NCI-H2081 treated with DMSO at 0.1 percent for 48 hours (cell line): ENCODE measurements at regions not wholly inside any gene's neighbourhood (a gene's known extent, or its start where the extent isn't known, plus 50 kb on each side); places are given as distances from the start of the nearest gene placed in this dataset.
"Not testable (repeated sequence)": the region's sequence is repeated elsewhere in the genome, so short reads cannot be mapped to it uniquely, and the experiment has no call there.

ENCODE experiments used
- DNase-seq: peaks from one replicate; lab custom pipeline; 2025; lab: John Stamatoyannopoulos, UW

DNA sequence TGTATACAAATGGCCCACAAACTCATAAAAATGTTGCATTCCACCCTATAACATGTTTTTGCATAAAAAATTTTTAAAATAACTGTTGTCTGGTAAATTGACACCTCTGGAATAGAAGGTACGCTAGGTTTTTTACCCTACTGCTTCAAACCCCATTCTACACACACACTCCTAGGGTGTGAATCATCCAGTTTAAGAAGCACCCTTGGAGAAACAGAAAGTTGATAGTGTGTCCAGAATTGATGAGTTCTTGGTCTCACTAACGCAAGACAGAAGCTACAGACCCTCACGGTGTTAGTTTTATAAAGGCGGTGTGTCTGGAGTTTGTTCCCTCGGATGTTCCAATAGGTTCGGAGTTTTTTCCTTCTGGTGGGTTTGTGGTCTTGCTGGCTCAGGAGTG lies 158.5 kb downstream of the KLRB1 start:
- no peak for DNase-seq

DNA sequence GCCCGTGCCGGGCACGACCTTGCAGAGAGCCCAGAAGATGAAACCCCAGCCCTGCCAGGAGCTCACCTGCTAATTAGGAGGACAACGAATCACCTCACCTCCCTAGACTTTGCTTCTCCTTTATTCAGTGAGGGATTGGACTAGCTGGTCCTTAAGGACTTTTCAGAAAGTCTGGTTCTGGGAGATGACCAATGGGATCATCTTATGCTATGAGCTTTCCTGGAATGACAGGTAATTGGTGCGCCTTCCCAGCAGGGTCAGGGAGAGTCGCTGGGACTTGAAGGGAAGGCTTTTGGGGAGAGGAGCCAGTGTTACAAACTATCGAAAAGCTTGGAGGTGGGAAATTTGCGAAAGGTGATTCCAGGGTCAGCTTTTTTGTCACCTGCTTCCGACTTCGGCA lies 159.1 kb downstream of the KLRB1 start:
- not testable (repeated sequence) for DNase-seq

GRCh38 chr12:9447791-9448614 lies 159.7 kb downstream of the KLRB1 start:
- peak; percentile 32 for DNase-seq

DNA sequence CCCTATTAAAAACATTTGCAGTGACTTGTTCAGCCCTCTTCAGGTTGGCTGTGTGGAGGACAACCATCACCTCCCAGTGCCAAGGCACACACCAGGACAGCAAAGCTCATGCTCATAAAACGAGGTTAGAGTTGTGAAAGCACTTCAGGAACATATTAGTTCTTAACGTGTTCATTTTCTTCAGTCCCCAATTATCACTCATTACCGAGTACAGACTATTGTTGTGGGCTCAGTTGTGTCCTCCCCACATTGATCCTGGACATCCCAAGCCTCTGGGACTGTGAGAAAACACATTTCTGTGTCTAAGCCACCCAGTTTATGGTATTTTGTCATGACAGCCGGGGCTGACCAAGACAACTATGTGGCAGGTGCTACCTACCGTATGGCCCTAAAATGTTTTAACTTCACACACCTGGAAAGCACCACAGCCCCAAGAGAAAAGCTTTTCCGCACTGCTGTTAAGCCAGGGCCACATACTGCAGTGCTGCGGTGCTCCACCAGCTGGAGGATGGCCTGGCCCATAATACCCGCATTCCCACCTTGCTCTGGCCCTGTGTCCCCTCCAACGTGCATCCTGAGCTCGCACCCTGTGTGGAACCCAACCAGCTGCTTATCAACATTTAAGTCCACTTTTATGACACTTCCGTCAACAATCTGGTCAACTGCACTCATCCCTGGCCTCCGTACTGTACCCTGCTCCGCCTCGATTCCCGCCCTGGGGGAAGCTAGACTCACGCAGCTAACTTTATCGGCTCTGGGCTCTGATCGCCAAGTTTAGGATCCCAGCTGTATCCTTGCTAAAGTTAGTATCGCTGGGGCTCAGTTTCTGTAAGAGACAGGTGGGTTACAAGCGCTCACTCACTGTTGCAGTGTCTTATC lies 160.6 kb downstream of the KLRB1 start:
- not testable (repeated sequence) for DNase-seq

- not testable (repeated sequence) for DNase-seq
These were observed 167.3 kb downstream of the KLRB1 start for GRCh38 chr12:9440428-9440827.

DNA sequence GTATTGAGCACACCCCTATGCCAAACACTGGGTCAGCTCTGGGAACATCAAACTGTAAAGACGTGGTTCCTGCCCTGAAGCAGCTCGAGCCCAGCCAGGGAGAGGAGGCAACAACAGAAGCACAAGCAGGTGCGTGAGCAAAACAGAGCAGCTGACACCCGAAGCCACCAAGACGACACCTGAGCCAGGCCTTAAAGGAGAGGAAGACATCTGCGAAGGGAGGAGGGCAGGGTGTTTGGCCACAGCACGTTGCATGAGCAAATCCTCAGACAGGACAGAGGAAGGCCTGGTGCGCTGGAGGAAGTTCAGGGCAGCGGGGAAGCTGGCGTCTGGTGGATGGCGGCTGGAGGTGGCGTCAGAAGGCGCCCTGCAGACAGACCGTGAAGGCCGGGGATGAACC lies 172.0 kb downstream of the KLRB1 start:
- not testable (repeated sequence) for DNase-seq

- DNase-seq, result not testable (repeated sequence)
These were observed 177.3 kb downstream of the KLRB1 start for GRCh38 chr12:9430385-9430784.

GRCh38 chr12:9428856-9429255 lies 178.9 kb downstream of the KLRB1 start:
- not testable (repeated sequence) for DNase-seq

GRCh38 chr12:9425429-9425828 lies 182.3 kb downstream of the KLRB1 start:
- DNase-seq, result not testable (repeated sequence)

DNA sequence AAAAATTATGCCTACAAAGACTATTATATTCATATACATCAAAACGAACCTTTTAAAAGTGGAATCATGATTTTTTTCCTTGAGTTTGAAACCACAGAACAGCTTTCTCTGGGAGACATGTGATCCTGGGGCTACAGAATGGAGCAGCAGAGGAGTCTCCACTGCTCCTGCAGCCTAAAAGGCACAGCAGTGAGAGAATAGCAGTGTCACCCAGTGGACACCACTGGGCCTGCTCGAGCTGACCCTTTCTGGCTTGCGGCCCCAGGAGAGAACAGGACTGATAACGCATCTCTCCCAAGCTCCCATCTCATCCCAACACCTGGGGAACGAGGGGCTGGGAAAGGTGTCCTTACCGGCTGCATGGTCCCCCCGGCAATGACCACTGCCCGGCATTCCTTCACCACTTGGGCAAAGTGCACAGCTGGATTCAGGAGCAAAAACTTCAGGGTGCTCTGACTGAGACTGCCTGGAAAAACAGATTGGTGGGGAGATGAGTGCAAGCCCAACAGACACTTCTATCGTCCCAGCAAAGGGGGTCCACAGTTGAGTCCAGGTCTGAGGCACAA lies 183.5 kb downstream of the KLRB1 start:
- DNase-seq, result not testable (repeated sequence)

GRCh38 chr12:9422689-9423088 lies 185.0 kb downstream of the KLRB1 start:
- not testable (repeated sequence) for DNase-seq

GRCh38 chr12:9421520-9422086 lies 186.1 kb downstream of the KLRB1 start:
- not testable (repeated sequence) for DNase-seq

GRCh38 chr12:9420817-9421519 lies 186.7 kb downstream of the KLRB1 start:
- not testable (repeated sequence) for DNase-seq

DNA sequence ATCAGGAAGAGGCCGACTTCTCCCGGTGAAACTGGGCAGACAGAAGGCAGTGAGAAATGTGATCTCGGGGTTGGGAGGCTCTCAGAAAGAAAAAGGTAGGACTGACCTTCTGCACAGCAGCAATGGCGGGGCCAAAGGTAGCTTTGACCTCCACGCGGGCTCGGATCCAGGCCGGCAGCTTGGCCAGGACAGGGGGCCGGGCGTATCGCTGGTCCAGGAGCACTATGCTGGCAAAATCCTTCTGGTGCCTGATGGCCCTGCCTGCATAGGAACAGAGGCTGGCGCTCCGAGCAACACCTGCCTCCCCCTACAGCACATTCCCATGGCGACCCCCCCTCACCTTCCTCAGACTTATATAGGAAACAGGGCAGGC lies 189.1 kb downstream of the KLRB1 start:
- not testable (repeated sequence) for DNase-seq

DNA sequence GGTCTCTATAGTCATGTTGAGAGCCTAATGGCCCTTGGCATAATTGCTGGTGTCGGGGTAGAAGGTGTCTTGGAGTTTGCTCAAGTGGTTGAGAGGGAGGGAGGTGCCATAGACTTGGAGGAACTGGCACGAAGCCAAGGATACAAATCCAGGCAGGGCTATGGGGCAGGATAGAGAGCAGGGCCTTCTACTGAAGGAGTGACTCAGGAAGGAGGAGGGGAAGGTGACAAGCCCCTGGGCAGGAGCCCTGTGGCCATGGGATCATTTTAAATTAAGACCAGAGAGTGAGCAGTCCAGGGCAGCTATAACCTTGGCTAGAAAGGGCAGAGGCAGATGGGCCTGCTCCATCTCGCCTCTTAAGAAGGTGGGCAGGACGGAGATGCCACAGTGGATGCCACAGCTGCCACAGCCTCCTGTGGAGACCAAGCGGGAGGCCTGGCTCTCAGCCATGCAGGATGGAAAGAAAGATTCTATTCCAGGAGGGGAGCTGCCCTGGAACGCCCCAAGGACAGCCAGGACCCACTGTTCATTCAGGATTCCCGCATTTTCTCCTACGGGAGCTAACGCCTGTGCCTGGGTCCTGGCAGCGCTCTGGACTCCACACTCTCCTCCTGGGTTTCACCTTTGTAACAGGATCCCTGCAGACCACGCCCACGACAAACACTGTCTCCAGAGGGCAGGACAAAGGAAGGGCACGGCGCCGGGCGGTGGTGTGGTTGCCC lies 189.6 kb downstream of the KLRB1 start:
- DNase-seq, result not testable (repeated sequence)

DNA sequence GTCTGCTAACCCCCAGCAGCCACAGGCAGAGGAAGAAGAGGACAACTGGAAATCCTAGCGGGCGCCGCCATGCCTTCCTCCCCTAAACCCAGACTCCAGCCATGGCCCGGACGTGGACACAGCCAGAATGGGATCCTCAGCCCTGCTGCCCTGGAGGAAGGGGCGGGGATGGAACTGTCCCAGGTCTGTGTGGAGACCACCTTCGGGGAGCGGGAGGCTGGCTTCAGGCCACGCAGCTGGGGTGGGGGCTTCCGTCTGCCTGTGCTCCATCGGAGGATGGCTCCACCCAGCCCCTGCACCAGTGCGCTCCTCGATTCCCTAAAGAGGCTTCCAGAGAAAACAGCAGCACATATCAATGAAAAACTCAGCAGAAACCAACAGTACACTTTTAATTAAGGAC lies 190.4 kb downstream of the KLRB1 start:
- not testable (repeated sequence) for DNase-seq

GRCh38 chr12:9416346-9416745 lies 191.4 kb downstream of the KLRB1 start:
- DNase-seq, result not testable (repeated sequence)

GRCh38 chr12:9415898-9416297 lies 191.8 kb downstream of the KLRB1 start:
- DNase-seq, result not testable (repeated sequence)

DNA sequence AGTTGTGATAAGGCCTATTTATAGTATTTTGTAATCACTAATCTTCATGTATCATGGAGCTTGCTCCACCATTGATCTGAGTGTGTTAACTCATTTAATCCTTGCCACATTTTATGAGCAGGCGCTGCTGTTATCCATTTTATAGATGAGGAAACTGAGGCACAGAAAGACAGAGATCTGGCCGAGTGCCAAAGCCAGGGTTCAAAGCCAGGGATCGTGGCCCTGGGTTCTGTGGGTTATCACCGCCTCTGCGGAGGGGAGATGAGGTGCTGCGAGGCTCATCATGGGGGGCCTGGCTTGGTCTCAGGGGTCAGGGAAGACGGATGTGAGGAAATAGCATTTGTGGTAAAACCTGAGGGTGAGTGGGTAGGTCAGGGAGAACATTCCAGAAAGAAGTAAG lies 193.9 kb downstream of the KLRB1 start:
- DNase-seq, result not testable (repeated sequence)

- DNase-seq, result not testable (repeated sequence)
These were observed 195.3 kb downstream of the KLRB1 start for GRCh38 chr12:9412459-9412858.
